ENCODE measurements at regions not wholly inside any gene's neighbourhood (a gene's known extent, or its start where the extent isn't known, plus 50 kb on each side); places are given as distances from the start of the nearest gene placed in this dataset.

DNA sequence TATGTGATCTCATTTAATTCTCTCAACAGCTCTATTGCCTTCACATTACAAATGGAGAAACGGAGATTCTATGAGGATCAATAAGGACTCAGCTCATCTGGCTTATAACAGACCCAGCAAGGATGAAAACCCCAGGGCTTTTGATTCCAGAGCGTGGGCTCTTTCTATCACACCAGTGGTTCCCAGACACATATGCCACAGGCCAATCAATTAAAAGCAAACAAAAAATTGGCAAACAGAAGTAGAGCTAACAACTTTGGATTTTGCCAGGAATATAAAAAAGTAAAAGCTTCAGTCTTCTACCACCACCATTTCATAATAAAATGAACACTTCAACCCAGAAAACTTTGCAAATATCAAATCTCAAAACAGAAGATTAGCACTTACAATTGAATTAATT is 71.1 kb upstream of the FAT3 start:
- TF ChIP-seq, protein P1, sequence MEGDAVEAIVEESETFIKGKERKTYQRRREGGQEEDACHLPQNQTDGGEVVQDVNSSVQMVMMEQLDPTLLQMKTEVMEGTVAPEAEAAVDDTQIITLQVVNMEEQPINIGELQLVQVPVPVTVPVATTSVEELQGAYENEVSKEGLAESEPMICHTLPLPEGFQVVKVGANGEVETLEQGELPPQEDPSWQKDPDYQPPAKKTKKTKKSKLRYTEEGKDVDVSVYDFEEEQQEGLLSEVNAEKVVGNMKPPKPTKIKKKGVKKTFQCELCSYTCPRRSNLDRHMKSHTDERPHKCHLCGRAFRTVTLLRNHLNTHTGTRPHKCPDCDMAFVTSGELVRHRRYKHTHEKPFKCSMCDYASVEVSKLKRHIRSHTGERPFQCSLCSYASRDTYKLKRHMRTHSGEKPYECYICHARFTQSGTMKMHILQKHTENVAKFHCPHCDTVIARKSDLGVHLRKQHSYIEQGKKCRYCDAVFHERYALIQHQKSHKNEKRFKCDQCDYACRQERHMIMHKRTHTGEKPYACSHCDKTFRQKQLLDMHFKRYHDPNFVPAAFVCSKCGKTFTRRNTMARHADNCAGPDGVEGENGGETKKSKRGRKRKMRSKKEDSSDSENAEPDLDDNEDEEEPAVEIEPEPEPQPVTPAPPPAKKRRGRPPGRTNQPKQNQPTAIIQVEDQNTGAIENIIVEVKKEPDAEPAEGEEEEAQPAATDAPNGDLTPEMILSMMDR (IDR thresholded peaks at IDR 0.05) = no peak
- no peak for TF ChIP-seq EZH2 (IDR thresholded peaks at IDR 0.05; ENCODE audit: borderline replicate concordance, insufficient read depth, low read depth, low read length, poor library complexity, severe bottlenecking)
